HG02981 (cell line): ENCODE measurements at regions not wholly inside any gene's neighbourhood (a gene's known extent, or its start where the extent isn't known, plus 50 kb on each side); places are given as distances from the start of the nearest gene placed in this dataset.

Experiments used
- ATAC-seq: cut with Tn5 transposase; IDR thresholded peaks from one replicate; pipeline ENCODE4 v1.9.1; 2021; ENCODE audit warnings: mild to moderate bottlenecking, moderate library complexity; ENCODE audit not compliant: unreplicated experiment

DNA sequence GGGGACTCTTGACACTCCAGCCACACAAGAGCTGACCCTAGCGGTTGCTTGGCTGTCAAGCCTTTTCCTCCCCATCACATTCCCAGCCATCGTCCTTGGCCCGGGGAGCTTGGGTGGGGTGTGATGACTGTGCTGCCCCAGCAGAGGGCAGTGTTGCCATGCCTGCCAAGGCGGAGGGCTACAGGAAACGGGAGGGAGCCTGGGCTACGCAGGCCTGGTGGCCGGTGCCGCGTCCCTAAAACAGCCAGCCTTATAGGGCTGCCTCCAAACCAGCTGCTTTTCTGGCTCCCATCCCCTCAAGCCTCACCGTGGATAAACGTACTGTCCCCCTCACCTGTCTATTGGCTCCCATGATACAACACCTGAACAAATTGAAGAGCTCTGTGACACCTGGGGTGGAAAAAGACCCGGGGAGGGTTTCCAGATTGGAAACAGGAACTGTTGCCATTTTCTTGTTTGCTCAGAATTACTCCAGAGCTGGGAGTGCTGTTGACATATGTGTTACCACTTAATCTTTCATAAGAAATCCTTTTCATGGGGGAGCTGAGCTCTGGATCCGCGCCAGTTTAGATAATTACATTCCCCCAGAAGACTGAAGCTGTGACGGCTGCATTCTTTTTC is 72.8 kb upstream of the ASTN2 start:
- ATAC-seq = peak; percentile 96

DNA sequence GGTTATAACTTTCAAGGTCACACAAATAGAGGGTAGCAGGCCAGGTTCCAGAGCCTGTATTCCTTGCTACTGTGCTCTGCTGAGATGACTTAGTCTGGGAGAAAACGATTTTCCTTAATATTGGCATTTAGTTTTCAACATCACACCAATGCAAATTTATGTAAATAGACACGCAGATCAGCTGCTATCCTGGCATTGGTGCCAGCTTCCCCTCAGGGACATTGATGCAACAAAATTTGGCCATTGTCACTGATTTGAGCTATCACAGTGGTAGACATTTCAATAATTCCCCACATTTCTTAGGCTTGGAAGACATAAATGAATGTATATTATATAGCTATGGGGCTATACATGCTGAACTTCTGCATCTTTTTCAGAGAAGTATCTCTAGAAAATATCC is 71.6 kb upstream of the ASTN2 start:
- no peak for ATAC-seq

DNA sequence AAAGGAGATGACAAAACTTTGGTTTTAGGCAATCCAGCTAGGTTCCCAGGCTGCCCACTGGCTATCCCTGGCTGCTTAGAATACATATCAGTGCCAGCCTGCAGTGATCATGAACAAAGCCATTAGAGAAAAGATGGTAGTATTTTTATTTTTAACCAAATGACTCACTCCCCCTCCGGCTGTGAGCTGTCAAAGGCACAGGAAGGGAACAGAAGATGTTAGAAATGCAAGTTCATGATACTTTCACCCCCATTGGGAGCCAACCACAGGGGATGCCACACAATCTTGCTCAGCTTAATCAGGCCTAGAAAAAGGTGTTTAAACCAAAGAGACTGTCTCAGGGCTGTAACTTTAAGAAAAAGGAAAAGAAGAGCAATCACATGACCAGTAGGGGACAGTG is 70.3 kb upstream of the ASTN2 start:
- ATAC-seq = no peak

DNA sequence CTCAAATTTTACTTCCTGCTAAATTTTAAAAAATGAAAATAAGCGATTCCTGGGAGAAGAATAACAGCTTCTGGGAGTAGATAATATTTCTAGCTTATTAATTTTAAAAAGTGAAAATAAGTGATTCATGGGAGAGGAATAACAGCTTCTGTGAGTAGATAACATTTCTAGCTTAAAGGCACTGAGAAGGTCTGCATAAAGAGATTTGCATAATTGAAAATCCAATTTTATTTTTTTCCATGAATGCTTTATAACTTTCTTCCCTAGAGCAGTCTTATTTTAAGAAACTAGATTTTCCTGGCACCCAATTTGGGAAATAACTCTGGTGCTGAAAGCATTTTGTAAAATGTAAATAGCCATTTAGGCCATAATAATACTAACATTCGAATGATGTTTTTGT is 65.9 kb upstream of the ASTN2 start:
- no peak for ATAC-seq

DNA sequence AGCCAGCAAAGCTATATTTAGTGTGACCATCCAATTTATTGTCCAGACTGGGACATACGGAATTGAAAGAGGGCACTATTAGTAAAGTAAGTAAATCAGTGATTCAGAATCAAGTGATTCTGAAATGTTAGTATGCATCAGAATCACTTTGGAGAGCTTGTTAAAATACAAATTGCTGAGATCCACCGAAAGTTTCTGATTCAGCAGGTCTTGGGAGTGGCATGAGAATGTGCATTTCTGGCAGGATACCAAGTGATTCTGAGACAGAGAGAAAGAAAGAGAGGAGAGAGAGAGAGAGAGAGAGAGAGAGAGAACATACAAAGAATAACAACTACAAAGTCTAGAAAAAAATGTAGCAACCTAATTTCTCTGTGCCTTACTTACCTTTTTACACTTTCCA is 65.4 kb upstream of the ASTN2 start:
- ATAC-seq = no peak

DNA sequence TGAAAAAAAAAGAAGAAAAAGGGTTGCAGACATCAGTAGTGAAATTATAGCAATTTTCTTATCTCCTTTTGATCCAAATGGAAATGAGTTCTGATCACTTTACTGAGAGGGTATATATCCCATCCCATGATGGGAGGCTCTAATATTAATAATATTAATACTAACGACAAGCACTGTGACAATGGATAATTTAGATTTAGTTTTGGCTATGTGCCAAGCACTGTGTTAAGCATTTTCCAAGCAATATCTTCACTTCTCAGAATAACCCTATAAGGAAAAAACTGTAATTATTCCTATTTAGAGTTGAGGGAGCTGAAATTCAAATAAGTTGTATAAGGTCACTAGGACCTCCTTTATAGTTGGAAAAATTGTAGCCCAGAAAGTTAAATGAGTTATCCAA is 58.4 kb upstream of the ASTN2 start:
- ATAC-seq = no peak

DNA sequence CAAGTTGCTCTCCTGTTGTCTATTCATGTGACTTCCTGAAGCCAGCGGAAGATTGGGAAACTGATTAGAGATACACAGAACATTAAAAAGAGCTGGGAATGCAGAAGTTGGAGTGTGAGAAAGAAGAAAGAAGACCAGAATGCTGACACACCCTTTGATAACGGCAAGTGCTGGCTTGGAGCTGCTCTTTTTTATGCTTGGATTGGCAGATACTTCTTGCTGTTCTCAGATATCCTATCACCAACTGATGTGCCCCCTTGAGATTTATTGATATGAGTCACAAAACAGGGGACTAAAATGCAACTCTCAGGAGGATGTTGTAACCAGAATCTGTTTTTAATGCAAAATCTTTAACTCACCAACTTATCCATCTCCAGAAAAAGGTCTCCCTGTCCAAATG is 56.0 kb upstream of the ASTN2 start:
- no peak for ATAC-seq

DNA sequence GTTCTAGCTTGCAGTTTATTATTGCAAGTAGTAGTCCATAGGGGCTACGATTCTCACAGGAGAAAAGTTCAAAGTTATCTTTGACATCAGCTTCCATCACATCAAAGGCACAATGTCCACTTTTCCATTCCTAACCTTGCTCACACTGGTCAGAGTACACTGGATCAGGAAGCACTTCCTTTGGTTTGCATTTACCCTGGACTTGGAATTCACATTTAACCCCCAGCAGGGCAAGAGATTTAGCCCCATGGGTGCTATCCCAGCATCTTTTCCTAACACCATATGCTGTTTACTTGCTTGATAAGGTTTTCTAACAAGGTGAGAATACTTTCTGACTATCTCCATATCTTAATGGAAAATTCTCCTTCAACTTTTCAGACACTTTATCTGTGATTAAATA is 55.6 kb upstream of the ASTN2 start:
- no peak for ATAC-seq

DNA sequence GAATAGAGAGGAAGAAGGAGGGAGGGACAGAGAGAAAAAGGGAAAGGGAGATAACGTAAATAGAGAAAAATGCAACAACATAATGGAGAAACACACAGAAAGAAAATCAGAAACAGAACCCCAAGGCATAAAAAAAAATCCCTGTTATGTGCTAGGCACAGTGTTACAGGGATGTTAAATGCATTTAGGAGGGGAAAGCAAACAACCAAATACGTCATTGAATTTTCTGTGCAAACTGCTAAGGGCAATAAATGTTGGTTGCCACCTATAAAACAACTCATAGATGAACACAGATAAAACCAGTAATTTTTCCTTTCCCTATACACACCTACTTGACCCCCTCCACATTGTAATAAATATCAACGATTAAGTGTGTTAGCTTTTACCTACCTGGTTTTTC is 51.3 kb upstream of the ASTN2 start:
- ATAC-seq = no peak

DNA sequence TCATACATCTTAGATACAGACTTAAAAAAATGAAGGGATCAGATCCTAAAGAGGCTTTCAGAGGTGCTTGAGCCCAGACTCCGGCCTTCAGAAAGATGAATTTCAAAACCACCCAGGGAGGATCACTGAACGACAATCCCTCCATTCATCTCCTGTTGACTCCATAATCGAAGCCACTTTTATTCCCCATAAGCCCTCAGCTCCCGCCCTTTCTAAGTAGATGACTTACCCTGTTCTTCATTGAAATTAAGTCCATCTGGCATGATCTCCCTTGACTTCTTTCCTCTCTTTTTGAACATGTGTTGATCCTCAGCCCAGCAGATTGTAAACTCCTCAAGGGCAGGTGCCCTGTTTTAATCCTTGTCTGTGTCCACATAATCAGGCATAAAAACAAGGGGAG is 50.8 kb upstream of the ASTN2 start:
- ATAC-seq = no peak

DNA sequence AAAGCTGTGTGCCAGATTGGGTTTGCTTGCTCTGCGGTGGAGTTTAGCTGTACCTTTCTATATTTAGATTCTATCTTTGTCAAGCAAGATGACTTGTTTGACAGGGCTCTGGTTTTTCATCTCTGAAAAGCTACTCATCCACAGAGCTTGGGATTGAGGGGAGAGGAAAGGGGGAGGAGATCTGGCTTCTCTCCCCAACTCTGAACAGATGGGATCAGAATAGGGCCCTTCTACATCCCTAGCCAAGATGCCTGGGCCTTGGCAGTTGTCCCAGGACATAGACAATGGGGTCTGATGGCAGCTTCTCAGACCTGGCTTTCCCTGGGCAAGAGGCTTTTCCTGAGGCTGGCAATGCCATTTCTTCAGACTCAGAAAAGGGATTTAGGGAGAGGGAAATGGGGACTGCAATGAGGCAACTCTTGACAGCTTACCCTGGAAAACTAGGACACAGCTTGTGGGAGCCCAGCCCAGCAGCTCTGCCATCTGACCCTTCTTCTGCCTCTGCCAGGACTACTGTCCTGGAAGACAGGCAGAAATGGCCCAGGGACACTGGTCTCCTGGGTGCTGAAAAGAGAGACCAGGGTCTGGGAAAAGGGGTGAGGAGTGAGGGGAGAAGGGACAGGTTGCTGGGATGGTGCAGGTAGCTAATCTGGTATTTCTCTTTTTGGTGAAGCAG is 50.2 kb upstream of the ASTN2 start:
- ATAC-seq = no peak
